ENCODE measurements at regions not wholly inside any gene's neighbourhood (a gene's known extent, or its start where the extent isn't known, plus 50 kb on each side); places are given as distances from the start of the nearest gene placed in this dataset.

GRCh38 chr16:73543970-73544599 is 496.2 kb upstream of the ZFHX3 start:
- H3K27me3 Mint-ChIP-seq: peaks cover 56% of the 10 kb centered on the region
- H3K9me3 Mint-ChIP-seq: no peaks in the 10 kb centered on the region
- no peak overlapping the region for H3K27ac Mint-ChIP-seq
- DNase-seq: no peak
- no peak overlapping the region for H3K4me3 Mint-ChIP-seq
- peaks cover 2% of the 10 kb centered on the region for H3K4me1 Mint-ChIP-seq
- no peaks in the 10 kb centered on the region for H3K36me3 Mint-ChIP-seq

- no peak overlapping the region for H3K27ac Mint-ChIP-seq
- H3K36me3 Mint-ChIP-seq: no peaks in the 10 kb centered on the region
- no peaks in the 10 kb centered on the region for H3K9me3 Mint-ChIP-seq
- H3K4me1 Mint-ChIP-seq: peaks cover 2% of the 10 kb centered on the region
- H3K27me3 Mint-ChIP-seq: peaks cover 56% of the 10 kb centered on the region
- no peak for DNase-seq
- H3K4me3 Mint-ChIP-seq: no peak overlapping the region
Observed at GRCh38 chr16:73543331-73543969, 495.5 kb upstream of the ZFHX3 start.

- no peaks in the 10 kb centered on the region for H3K36me3 Mint-ChIP-seq
- DNase-seq: no peak
- no peaks in the 10 kb centered on the region for H3K9me3 Mint-ChIP-seq
- no peak overlapping the region for H3K4me3 Mint-ChIP-seq
- no peak overlapping the region for H3K27ac Mint-ChIP-seq
- peaks cover 2% of the 10 kb centered on the region for H3K4me1 Mint-ChIP-seq
- peaks cover 53% of the 10 kb centered on the region for H3K27me3 Mint-ChIP-seq
Observed at GRCh38 chr16:73542885-73543284, 495.0 kb upstream of the ZFHX3 start.

GRCh38 chr16:73537921-73538320 is 490.0 kb upstream of the ZFHX3 start:
- Mint-ChIP-seq H3K36me3 (no peaks in the 10 kb centered on the region), H3K4me3 (no peak overlapping the region), H3K9me3 (no peaks in the 10 kb centered on the region), H3K27me3 (peaks cover 4% of the 10 kb centered on the region), H3K4me1 (no peaks in the 10 kb centered on the region), H3K27ac (no peak overlapping the region)
- no peak for DNase-seq

GRCh38 chr16:73536931-73537330 is 489.0 kb upstream of the ZFHX3 start:
- Mint-ChIP-seq H3K36me3 (no peaks in the 10 kb centered on the region), H3K27me3 (no peaks in the 10 kb centered on the region), H3K9me3 (no peaks in the 10 kb centered on the region), H3K27ac (no peak overlapping the region), H3K4me3 (no peak overlapping the region), H3K4me1 (no peaks in the 10 kb centered on the region)
- DNase-seq: no peak

- no peaks in the 10 kb centered on the region for H3K36me3 Mint-ChIP-seq
- H3K27ac Mint-ChIP-seq: no peak overlapping the region
- H3K9me3 Mint-ChIP-seq: no peaks in the 10 kb centered on the region
- DNase-seq: no peak
- H3K27me3 Mint-ChIP-seq: no peaks in the 10 kb centered on the region
- no peak overlapping the region for H3K4me3 Mint-ChIP-seq
- no peaks in the 10 kb centered on the region for H3K4me1 Mint-ChIP-seq
Observed at GRCh38 chr16:73531021-73531420, 483.1 kb upstream of the ZFHX3 start.

- Mint-ChIP-seq H3K9me3 (no peaks in the 10 kb centered on the region), H3K4me1 (no peaks in the 10 kb centered on the region)
Observed at GRCh38 chr16:73530529-73530928, 482.6 kb upstream of the ZFHX3 start.

GRCh38 chr16:73529303-73530012 is 481.5 kb upstream of the ZFHX3 start:
- H3K4me3 Mint-ChIP-seq: no peak overlapping the region
- no peaks in the 10 kb centered on the region for H3K4me1 Mint-ChIP-seq
- H3K27ac Mint-ChIP-seq: no peak overlapping the region
- H3K36me3 Mint-ChIP-seq: no peaks in the 10 kb centered on the region
- no peaks in the 10 kb centered on the region for H3K9me3 Mint-ChIP-seq
- no peaks in the 10 kb centered on the region for H3K27me3 Mint-ChIP-seq
- no peak for DNase-seq

More at GRCh38 chr16:73530529-73530928, 482.6 kb upstream of the ZFHX3 start:
- Mint-ChIP-seq H3K4me3 (no peak overlapping the region), H3K27me3 (no peaks in the 10 kb centered on the region), H3K27ac (no peak overlapping the region), H3K36me3 (no peaks in the 10 kb centered on the region)
- no peak for DNase-seq

- Mint-ChIP-seq H3K4me1 (no peaks in the 10 kb centered on the region), H3K36me3 (no peaks in the 10 kb centered on the region), H3K9me3 (no peaks in the 10 kb centered on the region), H3K4me3 (no peak overlapping the region), H3K27ac (no peak overlapping the region), H3K27me3 (no peaks in the 10 kb centered on the region)
- DNase-seq: no peak
Observed at GRCh38 chr16:73527187-73527586, 479.3 kb upstream of the ZFHX3 start.

- H3K9me3 Mint-ChIP-seq: no peaks in the 10 kb centered on the region
- H3K4me1 Mint-ChIP-seq: no peaks in the 10 kb centered on the region
Observed at GRCh38 chr16:73526011-73526804, 478.3 kb upstream of the ZFHX3 start.

GRCh38 chr16:73523209-73523608 is 475.3 kb upstream of the ZFHX3 start:
- peaks cover 4% of the 10 kb centered on the region for H3K27me3 Mint-ChIP-seq
- H3K4me1 Mint-ChIP-seq: no peaks in the 10 kb centered on the region
- DNase-seq: no peak
- H3K4me3 Mint-ChIP-seq: no peak overlapping the region
- H3K27ac Mint-ChIP-seq: no peak overlapping the region
- H3K36me3 Mint-ChIP-seq: no peaks in the 10 kb centered on the region
- no peaks in the 10 kb centered on the region for H3K9me3 Mint-ChIP-seq

More at GRCh38 chr16:73526011-73526804, 478.3 kb upstream of the ZFHX3 start:
- Mint-ChIP-seq H3K4me3 (no peak overlapping the region), H3K27ac (no peak overlapping the region), H3K36me3 (no peaks in the 10 kb centered on the region), H3K27me3 (no peaks in the 10 kb centered on the region)
- DNase-seq: no peak

GRCh38 chr16:73521499-73521898 is 473.6 kb upstream of the ZFHX3 start:
- no peaks in the 10 kb centered on the region for H3K36me3 Mint-ChIP-seq
- DNase-seq: no peak

GRCh38 chr16:73515616-73516015 is 467.7 kb upstream of the ZFHX3 start:
- Mint-ChIP-seq H3K9me3 (peaks cover 2% of the 10 kb centered on the region), H3K4me3 (no peak overlapping the region), H3K27me3 (peaks cover 10% of the 10 kb centered on the region), H3K36me3 (no peaks in the 10 kb centered on the region), H3K27ac (no peak overlapping the region), H3K4me1 (no peaks in the 10 kb centered on the region)
- DNase-seq: no peak

More at GRCh38 chr16:73521499-73521898, 473.6 kb upstream of the ZFHX3 start:
- Mint-ChIP-seq H3K27me3 (peaks cover 4% of the 10 kb centered on the region), H3K4me3 (no peak overlapping the region), H3K27ac (no peak overlapping the region), H3K9me3 (no peaks in the 10 kb centered on the region), H3K4me1 (no peaks in the 10 kb centered on the region)

- Mint-ChIP-seq H3K4me1 (no peaks in the 10 kb centered on the region), H3K36me3 (no peaks in the 10 kb centered on the region), H3K27ac (no peak overlapping the region), H3K27me3 (peaks cover 6% of the 10 kb centered on the region), H3K4me3 (no peak overlapping the region), H3K9me3 (peaks cover 2% of the 10 kb centered on the region)
- no peak for DNase-seq
Observed at GRCh38 chr16:73510852-73511251, 462.9 kb upstream of the ZFHX3 start.

GRCh38 chr16:73506568-73507056 is 458.7 kb upstream of the ZFHX3 start:
- no peak for DNase-seq

More at GRCh38 chr16:73506568-73507056, 458.7 kb upstream of the ZFHX3 start:
- H3K27me3 Mint-ChIP-seq: peaks cover 9% of the 10 kb centered on the region
- H3K4me1 Mint-ChIP-seq: no peaks in the 10 kb centered on the region
- H3K27ac Mint-ChIP-seq: no peak overlapping the region
- H3K36me3 Mint-ChIP-seq: no peaks in the 10 kb centered on the region
- no peaks in the 10 kb centered on the region for H3K9me3 Mint-ChIP-seq
- no peak overlapping the region for H3K4me3 Mint-ChIP-seq

Measured in activated naive CD8-positive, alpha-beta T cell treated with anti-CD3 and anti-CD28 coated beads for 36 hours (primary cell).